Peyer's patch (tissue), 4 donors: ENCODE measurements at regions not wholly inside any gene's neighbourhood (a gene's known extent, or its start where the extent isn't known, plus 50 kb on each side); places are given as distances from the start of the nearest gene placed in this dataset.

Experiments used
- POLR2A ChIP-seq, 2 donors: fragments of 450-650 bp; IDR thresholded peaks; one replicate each; pipeline ENCODE4 v1.5.1; 2017; ENCODE audit warnings: antibody characterized with exemption in 2 of 2, mild to moderate bottlenecking in 2 of 2, moderate library complexity in 2 of 2
- TF ChIP-seq, protein P1 (sequence below), 6 experiments: fragments of 450-650 bp in 4 of 6; fragments of 200-600 bp in 2 of 6; sonication (generic) in 1 of 6; IDR thresholded peaks; one replicate each; pipeline ENCODE4 v1.5.1; 2017 to 2019; ENCODE audit warnings: antibody characterized with exemption in 6 of 6, mild to moderate bottlenecking in 3 of 6, moderate library complexity in 1 of 6

- TF ChIP-seq, protein P1, sequence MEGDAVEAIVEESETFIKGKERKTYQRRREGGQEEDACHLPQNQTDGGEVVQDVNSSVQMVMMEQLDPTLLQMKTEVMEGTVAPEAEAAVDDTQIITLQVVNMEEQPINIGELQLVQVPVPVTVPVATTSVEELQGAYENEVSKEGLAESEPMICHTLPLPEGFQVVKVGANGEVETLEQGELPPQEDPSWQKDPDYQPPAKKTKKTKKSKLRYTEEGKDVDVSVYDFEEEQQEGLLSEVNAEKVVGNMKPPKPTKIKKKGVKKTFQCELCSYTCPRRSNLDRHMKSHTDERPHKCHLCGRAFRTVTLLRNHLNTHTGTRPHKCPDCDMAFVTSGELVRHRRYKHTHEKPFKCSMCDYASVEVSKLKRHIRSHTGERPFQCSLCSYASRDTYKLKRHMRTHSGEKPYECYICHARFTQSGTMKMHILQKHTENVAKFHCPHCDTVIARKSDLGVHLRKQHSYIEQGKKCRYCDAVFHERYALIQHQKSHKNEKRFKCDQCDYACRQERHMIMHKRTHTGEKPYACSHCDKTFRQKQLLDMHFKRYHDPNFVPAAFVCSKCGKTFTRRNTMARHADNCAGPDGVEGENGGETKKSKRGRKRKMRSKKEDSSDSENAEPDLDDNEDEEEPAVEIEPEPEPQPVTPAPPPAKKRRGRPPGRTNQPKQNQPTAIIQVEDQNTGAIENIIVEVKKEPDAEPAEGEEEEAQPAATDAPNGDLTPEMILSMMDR (IDR thresholded peaks at IDR 0.05): no peak
- no peak for TF ChIP-seq POLR2A (IDR thresholded peaks at IDR 0.05)
Measured at GRCh38 chr7:131762753-131763152, 206.3 kb upstream of the PODXL start.
